MCF 10A (cell line): ENCODE measurements at regions not wholly inside any gene's neighbourhood (a gene's known extent, or its start where the extent isn't known, plus 50 kb on each side); places are given as distances from the start of the nearest gene placed in this dataset.
"Not testable (repeated sequence)": the region's sequence is repeated elsewhere in the genome, so short reads cannot be mapped to it uniquely, and the experiment has no call there.

Experiments used
- BruUV-seq: library from RNA; stranded (reverse); fragments of 400-500 nt; replicated peaks from 2 replicates; lab custom pipeline; 2021; lab: Mats Ljungman, UMichigan
- CTCF ChIA-PET: fragments of 300-600 bp; sonication (Branson Sonifier 250); formaldehyde crosslinking; extraction: SDS; loops from one replicate; lab custom pipeline; 2021; ENCODE audit warnings: antibody characterized with exemption, inconsistent platforms; lab: Yijun Ruan, JAX
- POLR2A ChIA-PET: fragments of 300-600, 350-650 bp; sonication (Branson Sonifier 250); formaldehyde crosslinking; extraction: SDS; loops from one replicate; lab custom pipeline; 2020; ENCODE audit warnings: antibody characterized with exemption, inconsistent platforms; lab: Yijun Ruan, JAX
- DNase-seq: peaks from one replicate; pipeline ENCODE4 v3.0.0-alpha.2; 2018; ENCODE audit not compliant: unreplicated experiment
- H3K27ac Mint-ChIP-seq: one replicate; pipeline ENCODE4 v1.8.0; 2022; ENCODE audit warnings: mild to moderate bottlenecking, low read depth, mixed read lengths; ENCODE audit not compliant: unreplicated experiment
- H3K27me3 Mint-ChIP-seq: one replicate; pipeline ENCODE4 v1.8.0; 2022; ENCODE audit warnings: mixed read lengths; ENCODE audit not compliant: insufficient read depth, unreplicated experiment
- H3K36me3 Mint-ChIP-seq: one replicate; pipeline ENCODE4 v1.8.0; 2022; ENCODE audit warnings: mild to moderate bottlenecking, moderate library complexity, mixed read lengths; ENCODE audit not compliant: insufficient read depth, unreplicated experiment
- H3K4me1 Mint-ChIP-seq: one replicate; pipeline ENCODE4 v1.8.0; 2022; ENCODE audit warnings: mixed read lengths; ENCODE audit not compliant: insufficient read depth, unreplicated experiment
- H3K4me3 Mint-ChIP-seq: one replicate; pipeline ENCODE4 v1.8.0; 2022; ENCODE audit warnings: mild to moderate bottlenecking, moderate library complexity, mixed read lengths; ENCODE audit not compliant: unreplicated experiment
- H3K9me3 Mint-ChIP-seq: one replicate; pipeline ENCODE4 v1.8.0; 2022; ENCODE audit warnings: mixed read lengths; ENCODE audit not compliant: unreplicated experiment
- intact Hi-C: fragments of 100-400 bp; cut with micrococcal nuclease; formaldehyde crosslinking; loops from 2 replicates; pipeline ENCODE4 v1.14.1; 2022
- TF ChIP-seq, protein P1 (sequence below): fragments of 200-600 bp; IDR thresholded peaks from one replicate; pipeline ENCODE4 v1.8.0; 2022; ENCODE audit warnings: antibody characterized with exemption, mild to moderate bottlenecking; ENCODE audit not compliant: unreplicated experiment

DNA sequence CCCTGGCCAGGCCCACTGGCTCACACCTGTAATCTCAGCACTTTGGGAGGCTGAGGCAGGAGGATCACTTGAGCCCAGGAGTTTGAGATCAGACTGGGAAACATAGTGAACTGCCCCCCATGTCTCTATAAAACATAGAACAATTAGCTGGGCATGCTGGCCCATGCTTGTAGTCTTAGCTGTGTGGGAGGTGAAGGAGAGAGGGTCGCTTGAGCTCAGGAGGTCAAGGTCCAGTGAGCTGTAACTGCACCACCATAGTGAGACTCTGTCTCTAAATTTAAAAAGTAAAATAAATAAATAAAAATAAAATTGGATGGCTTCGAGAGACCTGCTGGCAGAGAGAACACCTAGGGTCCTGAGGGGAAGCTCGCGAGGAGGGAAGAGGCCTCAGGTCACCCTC is 69.9 kb upstream of the PARD3 start:
- Mint-ChIP-seq H3K4me3 (no peak overlapping the region), H3K36me3 (no peaks in the 10 kb centered on the region), H3K27me3 (no peaks in the 10 kb centered on the region), H3K9me3 (no peaks in the 10 kb centered on the region), H3K4me1 (peaks cover 17% of the 10 kb centered on the region), H3K27ac (no peak overlapping the region)
- no TSS peak for BruUV-seq
- POLR2A ChIA-PET, result interaction anchor here (0.7 kb wide), 2 partner anchors 9 to 135 kb away, joined by 3 read pairs; no protein-coding TSS in a partner anchor
- DNase-seq, result no peak
- intact Hi-C loops, result no loop called here
- TF ChIP-seq, protein P1, sequence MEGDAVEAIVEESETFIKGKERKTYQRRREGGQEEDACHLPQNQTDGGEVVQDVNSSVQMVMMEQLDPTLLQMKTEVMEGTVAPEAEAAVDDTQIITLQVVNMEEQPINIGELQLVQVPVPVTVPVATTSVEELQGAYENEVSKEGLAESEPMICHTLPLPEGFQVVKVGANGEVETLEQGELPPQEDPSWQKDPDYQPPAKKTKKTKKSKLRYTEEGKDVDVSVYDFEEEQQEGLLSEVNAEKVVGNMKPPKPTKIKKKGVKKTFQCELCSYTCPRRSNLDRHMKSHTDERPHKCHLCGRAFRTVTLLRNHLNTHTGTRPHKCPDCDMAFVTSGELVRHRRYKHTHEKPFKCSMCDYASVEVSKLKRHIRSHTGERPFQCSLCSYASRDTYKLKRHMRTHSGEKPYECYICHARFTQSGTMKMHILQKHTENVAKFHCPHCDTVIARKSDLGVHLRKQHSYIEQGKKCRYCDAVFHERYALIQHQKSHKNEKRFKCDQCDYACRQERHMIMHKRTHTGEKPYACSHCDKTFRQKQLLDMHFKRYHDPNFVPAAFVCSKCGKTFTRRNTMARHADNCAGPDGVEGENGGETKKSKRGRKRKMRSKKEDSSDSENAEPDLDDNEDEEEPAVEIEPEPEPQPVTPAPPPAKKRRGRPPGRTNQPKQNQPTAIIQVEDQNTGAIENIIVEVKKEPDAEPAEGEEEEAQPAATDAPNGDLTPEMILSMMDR, result no peak
- CTCF ChIA-PET, result interaction anchor here (0.6 kb wide), 1 partner anchor 9 kb away, joined by 4 read pairs; no protein-coding TSS in a partner anchor

DNA sequence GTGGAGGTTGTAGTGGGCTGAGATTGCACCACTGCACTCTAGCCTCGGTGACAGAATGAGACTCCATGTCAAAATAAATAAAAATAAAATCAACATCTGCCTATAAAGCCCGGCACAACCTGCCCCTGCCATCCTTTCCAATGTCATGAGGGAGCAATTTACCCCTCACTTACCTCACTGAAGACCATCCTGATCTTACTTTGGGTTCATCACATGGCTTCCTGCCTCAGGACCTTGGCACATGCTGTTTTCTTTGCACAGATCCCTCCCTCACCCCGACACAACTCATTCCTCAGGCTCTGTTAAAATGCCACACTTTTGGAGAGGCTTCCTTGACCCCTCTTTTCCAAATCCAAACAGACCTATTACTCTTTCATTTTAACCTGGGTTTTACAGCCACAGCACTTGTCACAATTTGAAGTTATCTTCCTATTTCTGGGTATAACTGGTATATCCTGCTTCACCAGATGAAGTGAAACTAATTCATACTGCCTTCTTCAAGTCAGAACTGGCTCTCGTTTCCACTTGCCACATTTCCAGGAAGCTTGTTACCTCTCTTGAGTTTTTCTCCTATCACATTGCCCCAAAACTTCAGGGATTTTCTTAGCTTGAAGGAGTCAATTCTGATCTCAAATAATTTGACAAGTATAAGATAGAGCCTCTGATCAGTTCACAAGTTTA is 69.3 kb upstream of the PARD3 start:
- Mint-ChIP-seq H3K27me3 (no peaks in the 10 kb centered on the region), H3K27ac (no peak overlapping the region), H3K4me1 (peaks cover 12% of the 10 kb centered on the region), H3K4me3 (no peak overlapping the region), H3K36me3 (no peaks in the 10 kb centered on the region), H3K9me3 (no peaks in the 10 kb centered on the region)
- intact Hi-C loops, result no loop called here
- POLR2A ChIA-PET, result interaction anchor here (0.6 to 0.7 kb wide), 2 partner anchors 8 to 1069 kb away, joined by 3 to 4 read pairs; no protein-coding TSS in a partner anchor
- CTCF ChIA-PET, result no interaction called here
- DNase-seq, result no peak
- no TSS peak for BruUV-seq
- TF ChIP-seq, protein P1, result no peak

DNA sequence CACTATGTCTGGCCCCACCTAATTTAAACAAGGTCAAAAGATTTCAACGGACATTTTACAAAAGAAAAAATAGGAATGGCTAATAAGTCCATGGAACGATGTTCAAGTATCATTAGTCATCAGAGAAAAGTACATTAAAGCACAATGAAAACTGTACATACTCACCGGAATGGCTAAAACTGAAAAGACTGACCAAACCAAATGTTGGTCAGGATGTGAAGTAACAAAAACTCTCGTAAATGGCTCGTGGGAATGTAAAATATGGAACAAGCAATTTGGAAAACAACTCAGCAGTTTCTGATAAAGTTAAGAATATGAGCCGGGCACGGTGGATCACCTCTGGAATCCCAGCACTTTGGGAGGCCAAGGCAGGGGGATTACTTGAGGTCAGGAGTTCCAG is 65.7 kb upstream of the PARD3 start:
- BruUV-seq, result no TSS peak
- Mint-ChIP-seq H3K27ac (no peak overlapping the region), H3K9me3 (no peaks in the 10 kb centered on the region), H3K4me1 (no peaks in the 10 kb centered on the region), H3K4me3 (no peak overlapping the region), H3K27me3 (no peaks in the 10 kb centered on the region), H3K36me3 (no peaks in the 10 kb centered on the region)
- intact Hi-C loops, result no loop called here
- TF ChIP-seq, protein P1, result no peak
- DNase-seq, result no peak
- ChIA-PET POLR2A (no interaction called here), CTCF (no interaction called here)

DNA sequence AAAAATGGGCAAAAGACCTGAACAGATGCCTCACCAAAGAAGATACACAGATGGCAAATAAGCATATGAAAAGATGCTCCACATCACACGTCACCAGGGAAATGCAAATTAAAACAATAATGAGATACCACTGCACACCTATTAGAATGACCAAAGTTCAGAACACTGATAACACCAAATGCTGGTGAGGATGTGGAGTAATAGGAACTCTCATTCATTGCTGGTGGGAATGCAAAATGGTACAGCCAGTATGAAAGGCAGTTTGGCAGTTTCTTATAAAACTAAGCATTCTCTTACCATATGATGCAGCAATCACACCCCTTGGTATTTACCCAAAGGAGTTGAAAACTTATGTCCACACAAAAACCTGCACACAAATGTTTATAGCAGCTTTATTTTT is 63.6 kb upstream of the PARD3 start:
- POLR2A ChIA-PET, H3K4me3 Mint-ChIP-seq, H3K4me1 Mint-ChIP-seq, intact Hi-C loops, H3K27ac Mint-ChIP-seq, H3K36me3 Mint-ChIP-seq, H3K27me3 Mint-ChIP-seq, BruUV-seq, DNase-seq, CTCF ChIA-PET, H3K9me3 Mint-ChIP-seq: not testable (repeated sequence)
